D721Med (cell line): ENCODE measurements at regions not wholly inside any gene's neighbourhood (a gene's known extent, or its start where the extent isn't known, plus 50 kb on each side); places are given as distances from the start of the nearest gene placed in this dataset.

ENCODE experiments used
- DNase-seq: peaks from one replicate; pipeline ENCODE4 v3.0.0; 2011; ENCODE audit warnings: low spot score; ENCODE audit not compliant: insufficient read length
- FAIRE-seq: peaks from 2 replicates; lab custom pipeline; 2011; peaks lifted over from hg19 to GRCh38; lab: Jason Lieb, UNC
- TF ChIP-seq, protein P1 (sequence below): IDR thresholded peaks from 2 replicates; pipeline ENCODE4 v1.5.1; 2012; ENCODE audit warnings: mild to moderate bottlenecking, control low read depth; ENCODE audit not compliant: insufficient read depth; ENCODE audit errors: missing control alignments

- no peak for DNase-seq
- TF ChIP-seq, protein P1, sequence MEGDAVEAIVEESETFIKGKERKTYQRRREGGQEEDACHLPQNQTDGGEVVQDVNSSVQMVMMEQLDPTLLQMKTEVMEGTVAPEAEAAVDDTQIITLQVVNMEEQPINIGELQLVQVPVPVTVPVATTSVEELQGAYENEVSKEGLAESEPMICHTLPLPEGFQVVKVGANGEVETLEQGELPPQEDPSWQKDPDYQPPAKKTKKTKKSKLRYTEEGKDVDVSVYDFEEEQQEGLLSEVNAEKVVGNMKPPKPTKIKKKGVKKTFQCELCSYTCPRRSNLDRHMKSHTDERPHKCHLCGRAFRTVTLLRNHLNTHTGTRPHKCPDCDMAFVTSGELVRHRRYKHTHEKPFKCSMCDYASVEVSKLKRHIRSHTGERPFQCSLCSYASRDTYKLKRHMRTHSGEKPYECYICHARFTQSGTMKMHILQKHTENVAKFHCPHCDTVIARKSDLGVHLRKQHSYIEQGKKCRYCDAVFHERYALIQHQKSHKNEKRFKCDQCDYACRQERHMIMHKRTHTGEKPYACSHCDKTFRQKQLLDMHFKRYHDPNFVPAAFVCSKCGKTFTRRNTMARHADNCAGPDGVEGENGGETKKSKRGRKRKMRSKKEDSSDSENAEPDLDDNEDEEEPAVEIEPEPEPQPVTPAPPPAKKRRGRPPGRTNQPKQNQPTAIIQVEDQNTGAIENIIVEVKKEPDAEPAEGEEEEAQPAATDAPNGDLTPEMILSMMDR = no peak
- FAIRE-seq = no peak
These were observed 1038.8 kb downstream of the AGBL1 start for GRCh38 chr15:87118435-87118834.

DNA sequence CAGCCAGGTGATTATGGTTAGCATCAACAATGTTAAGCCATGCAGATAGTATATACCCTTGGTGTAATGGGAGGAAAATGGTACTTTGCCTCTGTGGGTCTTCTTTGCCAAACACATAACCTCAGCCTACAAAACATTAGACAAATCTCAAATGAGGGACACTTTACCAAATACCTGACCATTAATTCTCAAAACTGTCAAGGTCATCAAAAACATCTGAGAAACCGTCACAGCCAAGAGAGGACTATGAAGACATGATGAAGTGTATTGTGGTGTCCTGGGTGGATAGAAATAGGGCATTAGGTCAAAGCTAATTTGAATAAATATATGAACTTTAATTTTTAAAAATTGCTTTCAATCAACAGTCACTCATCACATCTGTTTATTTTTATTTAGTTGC, 1036.1 kb downstream of the AGBL1 start:
- DNase-seq (no peak), FAIRE-seq (no peak)
- TF ChIP-seq, protein P1 = no peak

DNA sequence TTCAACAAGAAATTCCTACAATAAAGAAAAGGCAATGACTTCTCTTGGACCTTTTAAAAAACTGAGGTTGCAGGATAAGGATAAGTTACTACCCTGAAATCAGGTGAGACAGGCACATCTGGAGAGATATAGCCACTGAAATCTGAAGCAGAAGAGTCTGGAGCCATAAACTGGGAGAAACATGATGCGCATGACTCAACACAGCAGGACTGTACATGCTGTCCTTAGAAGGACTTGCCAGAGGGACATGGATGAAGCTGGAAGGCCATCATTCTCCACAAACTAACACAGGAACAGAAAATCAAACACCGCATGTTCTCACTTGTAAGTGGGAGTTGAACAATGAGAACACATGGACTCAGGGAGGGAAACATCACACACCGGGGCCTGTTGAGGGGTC, 1020.2 kb downstream of the AGBL1 start:
- no peak for FAIRE-seq

DNA sequence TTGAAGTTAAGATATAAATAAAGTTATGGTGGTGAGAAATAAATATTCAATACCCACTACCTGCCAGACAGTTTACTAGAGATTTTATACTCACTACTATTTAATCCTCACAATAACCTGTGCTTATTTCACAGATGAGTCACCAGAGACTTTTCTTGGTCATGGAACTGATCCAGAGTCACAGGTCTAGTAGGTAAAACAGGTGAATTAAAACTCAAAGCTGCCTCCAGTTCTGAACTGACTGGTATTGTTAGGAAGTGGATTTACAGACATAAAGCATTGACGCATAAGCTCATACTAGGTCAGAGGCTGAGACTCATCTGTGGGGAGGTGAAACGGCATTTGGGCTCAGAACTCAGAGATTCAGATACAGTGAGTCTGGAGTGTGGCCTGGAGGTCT, 1009.9 kb downstream of the AGBL1 start:
- DNase-seq = no peak
- FAIRE-seq = no peak
- TF ChIP-seq, protein P1 = no peak

More for the DNA sequence above, 1020.2 kb downstream of the AGBL1 start:
- no peak for DNase-seq
- TF ChIP-seq, protein P1 = no peak

GRCh38 chr15:87083201-87083600, 1003.5 kb downstream of the AGBL1 start:
- DNase-seq (no peak), FAIRE-seq (no peak)
- TF ChIP-seq, protein P1 = no peak

GRCh38 chr15:87082581-87082980, 1002.9 kb downstream of the AGBL1 start:
- no peak for DNase-seq
- FAIRE-seq = no peak
- TF ChIP-seq, protein P1 = no peak

GRCh38 chr15:87080547-87080946, 1000.9 kb downstream of the AGBL1 start:
- FAIRE-seq (no peak), DNase-seq (no peak)
- TF ChIP-seq, protein P1 = no peak
